GM12865 (cell line): ENCODE measurements at regions not wholly inside any gene's neighbourhood (a gene's known extent, or its start where the extent isn't known, plus 50 kb on each side); places are given as distances from the start of the nearest gene placed in this dataset.
"Not testable (repeated sequence)": the region's sequence is repeated elsewhere in the genome, so short reads cannot be mapped to it uniquely, and the experiment has no call there.

Source experiments
- DNase-seq: peaks from one replicate; pipeline ENCODE4 v3.0.0; 2010; ENCODE audit warnings: low read depth
- H3K4me3 ChIP-seq: 2 replicates; pipeline ENCODE4 v1.5.1; 2011; ENCODE audit warnings: mild to moderate bottlenecking, low read depth, low read length, control low read depth
- TF ChIP-seq, protein P1 (sequence below): IDR thresholded peaks from 2 replicates; pipeline ENCODE4 v1.5.1; 2011; ENCODE audit warnings: low read length, control low read depth, low read depth, inconsistent platforms; ENCODE audit not compliant: insufficient read depth; ENCODE audit errors: missing control alignments

DNA sequence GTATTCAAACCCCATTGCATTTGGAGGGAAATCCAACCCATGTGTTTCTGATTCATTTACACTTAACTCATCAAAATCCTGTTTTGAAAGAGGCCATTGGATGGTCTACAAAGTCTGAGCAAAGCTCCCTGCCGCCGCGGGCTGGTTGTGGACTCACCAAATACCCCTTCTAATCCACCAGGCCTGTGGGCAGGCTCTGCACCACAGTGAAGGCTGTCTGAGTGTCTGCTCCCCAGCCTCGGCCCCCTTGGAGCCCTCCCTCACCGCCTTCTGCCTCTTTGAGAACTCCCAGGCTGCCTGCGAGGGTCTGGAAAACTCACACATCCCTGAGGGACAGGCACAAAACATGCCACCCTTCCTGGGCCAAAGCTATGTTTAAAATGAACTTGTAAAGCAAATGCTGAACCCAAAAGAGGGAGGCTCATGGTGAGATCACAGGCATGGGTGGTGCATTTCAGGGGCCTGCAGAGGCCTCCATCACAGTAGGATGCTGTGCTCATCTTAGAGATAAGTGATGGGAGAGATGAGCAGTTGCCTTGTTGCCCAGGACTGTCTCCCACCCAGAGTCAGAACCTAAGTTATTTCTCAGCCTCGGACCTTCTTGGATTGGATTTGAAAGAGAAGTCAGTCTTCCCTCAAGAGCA, 225.0 kb downstream of the CYP26B1 start:
- TF ChIP-seq, protein P1, sequence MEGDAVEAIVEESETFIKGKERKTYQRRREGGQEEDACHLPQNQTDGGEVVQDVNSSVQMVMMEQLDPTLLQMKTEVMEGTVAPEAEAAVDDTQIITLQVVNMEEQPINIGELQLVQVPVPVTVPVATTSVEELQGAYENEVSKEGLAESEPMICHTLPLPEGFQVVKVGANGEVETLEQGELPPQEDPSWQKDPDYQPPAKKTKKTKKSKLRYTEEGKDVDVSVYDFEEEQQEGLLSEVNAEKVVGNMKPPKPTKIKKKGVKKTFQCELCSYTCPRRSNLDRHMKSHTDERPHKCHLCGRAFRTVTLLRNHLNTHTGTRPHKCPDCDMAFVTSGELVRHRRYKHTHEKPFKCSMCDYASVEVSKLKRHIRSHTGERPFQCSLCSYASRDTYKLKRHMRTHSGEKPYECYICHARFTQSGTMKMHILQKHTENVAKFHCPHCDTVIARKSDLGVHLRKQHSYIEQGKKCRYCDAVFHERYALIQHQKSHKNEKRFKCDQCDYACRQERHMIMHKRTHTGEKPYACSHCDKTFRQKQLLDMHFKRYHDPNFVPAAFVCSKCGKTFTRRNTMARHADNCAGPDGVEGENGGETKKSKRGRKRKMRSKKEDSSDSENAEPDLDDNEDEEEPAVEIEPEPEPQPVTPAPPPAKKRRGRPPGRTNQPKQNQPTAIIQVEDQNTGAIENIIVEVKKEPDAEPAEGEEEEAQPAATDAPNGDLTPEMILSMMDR = no peak
- DNase-seq = no peak
- H3K4me3 ChIP-seq = no peak overlapping the region

DNA sequence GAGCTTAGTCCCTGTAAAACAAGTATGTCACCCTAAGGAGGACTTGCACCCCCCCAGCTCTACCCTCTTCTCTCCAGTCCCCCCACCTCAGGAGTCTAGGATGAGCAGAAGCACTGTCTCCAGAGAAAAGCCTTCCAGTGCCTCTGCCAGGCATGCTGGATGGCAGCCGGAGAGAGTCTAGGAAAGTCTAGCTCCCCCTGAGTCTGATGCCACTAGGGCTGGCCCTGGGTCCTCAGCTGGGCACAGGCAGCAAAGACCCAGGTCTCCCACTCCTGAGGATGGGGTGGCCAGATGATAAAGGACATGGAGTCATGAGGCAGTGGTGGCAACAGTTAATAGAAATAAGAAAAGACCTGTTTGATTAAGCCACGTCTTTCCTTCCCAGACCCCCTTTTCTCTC, 225.6 kb downstream of the CYP26B1 start:
- DNase-seq = no peak
- TF ChIP-seq, protein P1 = no peak
- no peak overlapping the region for H3K4me3 ChIP-seq

DNA sequence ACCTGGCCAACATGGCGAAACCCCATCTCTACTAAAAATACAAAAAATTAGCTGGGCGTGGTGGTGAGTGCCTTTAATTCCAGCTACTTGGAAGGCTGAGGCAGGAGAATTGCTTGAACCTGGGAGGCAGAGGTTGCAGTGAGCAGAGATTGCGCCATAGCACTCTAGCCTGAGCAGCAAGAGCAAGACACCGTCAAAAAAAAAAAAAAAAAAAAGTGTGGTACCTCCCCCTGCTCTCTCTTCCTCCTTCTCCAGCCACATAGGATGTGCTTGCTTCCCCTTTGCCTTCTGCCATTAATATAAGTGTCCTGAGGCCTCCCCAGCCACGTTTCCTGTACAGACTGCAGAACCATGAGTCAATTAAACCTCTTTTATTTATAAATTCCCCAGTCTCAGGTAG, 226.8 kb downstream of the CYP26B1 start:
- DNase-seq, H3K4me3 ChIP-seq: not testable (repeated sequence)

DNA sequence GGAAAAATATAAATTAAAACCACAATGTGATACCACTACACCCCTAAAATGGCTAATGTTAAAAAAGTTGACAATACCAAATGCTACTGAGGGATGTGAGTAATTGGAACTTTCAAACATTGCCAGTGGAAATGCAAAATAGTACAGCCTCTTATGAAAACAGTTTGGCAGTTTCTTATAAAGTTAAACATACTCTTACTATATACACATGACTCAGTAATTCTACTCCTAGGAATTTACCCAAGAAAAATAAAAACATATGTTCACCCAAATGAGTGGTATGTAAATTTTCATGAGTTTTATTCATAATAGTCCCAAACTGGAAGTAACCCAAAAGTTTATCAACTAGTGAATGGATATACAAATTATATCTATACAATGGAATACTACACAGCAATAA, 228.0 kb downstream of the CYP26B1 start:
- no peak for DNase-seq
- H3K4me3 ChIP-seq = no peak overlapping the region
- TF ChIP-seq, protein P1 = no peak

DNA sequence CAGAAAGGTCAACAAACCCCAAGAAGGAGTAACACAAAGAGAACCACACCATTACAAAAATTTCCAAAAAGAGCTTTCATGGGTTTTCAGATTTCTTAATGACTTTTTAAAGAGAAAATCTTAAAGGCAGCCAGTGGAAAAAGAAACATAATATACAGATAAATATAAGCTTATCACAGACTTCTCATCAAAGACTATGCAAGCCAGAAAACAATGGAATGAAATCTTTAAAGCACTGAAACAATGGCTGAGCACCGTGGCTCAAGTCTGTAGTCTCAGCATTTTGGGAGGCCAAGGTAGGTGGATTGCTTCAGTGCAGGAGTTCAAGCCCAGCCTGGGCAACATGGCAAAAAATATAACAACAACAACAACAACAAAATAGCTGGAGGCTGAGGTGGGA, 237.4 kb downstream of the CYP26B1 start:
- no peak overlapping the region for H3K4me3 ChIP-seq
- TF ChIP-seq, protein P1 = no peak
- DNase-seq = no peak

DNA sequence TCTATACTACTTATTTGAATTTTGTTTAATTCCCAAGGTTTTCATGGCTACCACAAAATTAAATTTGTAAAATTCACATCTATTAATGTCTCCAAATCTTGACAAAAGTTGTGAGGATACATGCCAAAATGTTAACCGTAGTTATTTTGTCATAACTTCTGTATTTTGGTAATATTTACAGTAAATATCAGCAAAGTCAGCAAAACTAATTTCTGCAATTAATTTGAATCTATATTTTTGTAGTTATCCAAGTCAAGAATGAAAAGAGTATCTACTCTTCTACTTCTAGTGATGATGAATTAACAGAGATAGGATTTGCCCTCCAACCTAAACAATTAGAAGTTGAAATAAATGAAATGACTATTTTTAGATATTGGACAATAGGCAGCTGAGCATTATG, 238.9 kb downstream of the CYP26B1 start:
- TF ChIP-seq, protein P1 = no peak
- DNase-seq = no peak
- H3K4me3 ChIP-seq = no peak overlapping the region

DNA sequence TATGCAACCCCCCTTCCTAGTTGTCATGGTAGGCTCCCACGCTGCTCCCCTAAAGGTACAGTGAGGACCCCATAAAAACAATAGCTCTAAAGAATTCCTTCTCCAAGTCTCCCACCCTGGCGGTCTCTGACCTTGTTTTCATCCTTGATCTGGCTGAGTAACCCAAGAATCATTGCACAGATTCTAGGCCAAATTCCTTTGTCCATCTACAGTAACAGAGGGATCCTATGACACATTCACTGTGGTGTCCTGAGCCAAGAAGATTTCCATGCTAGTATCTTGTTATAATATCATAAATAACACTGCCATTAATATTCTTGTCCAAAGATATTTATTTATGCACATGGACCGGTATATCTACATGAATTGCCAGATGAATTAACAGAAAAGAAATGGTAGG, 240.2 kb downstream of the CYP26B1 start:
- H3K4me3 ChIP-seq = no peak overlapping the region
- DNase-seq = no peak
- TF ChIP-seq, protein P1 = no peak
